ENCODE measurements at regions not wholly inside any gene's neighbourhood (a gene's known extent, or its start where the extent isn't known, plus 50 kb on each side); places are given as distances from the start of the nearest gene placed in this dataset.

GRCh38 chr3:10632741-10633140 lies 127.4 kb upstream of the ATP2B2 start:
- Histone ChIP-seq H3K27me3 (ENCODE audit: control insufficient read depth, insufficient read depth, low read length) (no peaks in the 10 kb centered on the region), H3K36me3 (ENCODE audit: control insufficient read depth, insufficient read depth, low read length) (no peaks in the 10 kb centered on the region), H3K4me3 (ENCODE audit: low read depth, low read length) (no peak overlapping the region)
- no peak for TF ChIP-seq CTCF (IDR thresholded peaks at IDR 0.05; ENCODE audit: insufficient read depth, low read length, poor library complexity, severe bottlenecking)
- no peak for DNase-seq (ENCODE audit: low read depth)

- no peak for DNase-seq (ENCODE audit: low read depth)
- no peak for TF ChIP-seq CTCF (IDR thresholded peaks at IDR 0.05; ENCODE audit: insufficient read depth, low read length, poor library complexity, severe bottlenecking)
- Histone ChIP-seq H3K36me3 (ENCODE audit: control insufficient read depth, insufficient read depth, low read length) (no peaks in the 10 kb centered on the region), H3K4me3 (ENCODE audit: low read depth, low read length) (no peak overlapping the region), H3K27me3 (ENCODE audit: control insufficient read depth, insufficient read depth, low read length) (no peaks in the 10 kb centered on the region)
These were observed 130.2 kb upstream of the ATP2B2 start for GRCh38 chr3:10635446-10636076.

- Histone ChIP-seq H3K27me3 (ENCODE audit: control insufficient read depth, insufficient read depth, low read length) (no peaks in the 10 kb centered on the region), H3K4me3 (ENCODE audit: low read depth, low read length) (no peak overlapping the region), H3K36me3 (ENCODE audit: control insufficient read depth, insufficient read depth, low read length) (no peaks in the 10 kb centered on the region)
- no peak for TF ChIP-seq CTCF (IDR thresholded peaks at IDR 0.05; ENCODE audit: insufficient read depth, low read length, poor library complexity, severe bottlenecking)
- DNase-seq (ENCODE audit: low read depth): no peak
These were observed 132.0 kb upstream of the ATP2B2 start for GRCh38 chr3:10637342-10637741.

- Histone ChIP-seq H3K36me3 (ENCODE audit: control insufficient read depth, insufficient read depth, low read length) (no peaks in the 10 kb centered on the region), H3K27me3 (ENCODE audit: control insufficient read depth, insufficient read depth, low read length) (no peaks in the 10 kb centered on the region), H3K4me3 (ENCODE audit: low read depth, low read length) (no peak overlapping the region)
- no peak for DNase-seq (ENCODE audit: low read depth)
- no peak for TF ChIP-seq CTCF (IDR thresholded peaks at IDR 0.05; ENCODE audit: insufficient read depth, low read length, poor library complexity, severe bottlenecking)
These were observed 133.1 kb upstream of the ATP2B2 start for GRCh38 chr3:10638466-10638865.

- no peak for DNase-seq (ENCODE audit: low read depth)
- no peaks in the 10 kb centered on the region for H3K27me3 ChIP-seq (ENCODE audit: control insufficient read depth, insufficient read depth, low read length)
- no peak for TF ChIP-seq CTCF (IDR thresholded peaks at IDR 0.05; ENCODE audit: insufficient read depth, low read length, poor library complexity, severe bottlenecking)
- no peaks in the 10 kb centered on the region for H3K36me3 ChIP-seq (ENCODE audit: control insufficient read depth, insufficient read depth, low read length)
- no peak overlapping the region for H3K4me3 ChIP-seq (ENCODE audit: low read depth, low read length)
These were observed 136.4 kb upstream of the ATP2B2 start for GRCh38 chr3:10641760-10642159.

- no peak overlapping the region for H3K4me3 ChIP-seq (ENCODE audit: low read depth, low read length)
- DNase-seq (ENCODE audit: low read depth): no peak
- H3K27me3 ChIP-seq (ENCODE audit: control insufficient read depth, insufficient read depth, low read length): no peaks in the 10 kb centered on the region
- no peak for TF ChIP-seq CTCF (IDR thresholded peaks at IDR 0.05; ENCODE audit: insufficient read depth, low read length, poor library complexity, severe bottlenecking)
- no peaks in the 10 kb centered on the region for H3K36me3 ChIP-seq (ENCODE audit: control insufficient read depth, insufficient read depth, low read length)
These were observed 138.8 kb upstream of the ATP2B2 start for GRCh38 chr3:10644189-10644588.
